Chondrocyte (in vitro differentiated cells): ENCODE measurements at regions not wholly inside any gene's neighbourhood (a gene's known extent, or its start where the extent isn't known, plus 50 kb on each side); places are given as distances from the start of the nearest gene placed in this dataset.

Source experiments
- DNase-seq: peaks from one replicate; pipeline ENCODE4 v3.0.0; 2021; ENCODE audit warnings: mixed read lengths, low spot score
- H3K27ac Mint-ChIP-seq: one replicate; pipeline ENCODE4 v1.8.0; 2021; ENCODE audit warnings: mild to moderate bottlenecking, moderate library complexity, mixed read lengths; ENCODE audit not compliant: unreplicated experiment
- H3K27me3 Mint-ChIP-seq: 2 replicates; pipeline ENCODE4 v1.8.0; 2021; ENCODE audit warnings: low read depth, mixed read lengths
- H3K36me3 Mint-ChIP-seq: 2 replicates; pipeline ENCODE4 v1.8.0; 2021; ENCODE audit warnings: low read depth, mixed read lengths
- H3K4me1 Mint-ChIP-seq: 2 replicates; pipeline ENCODE4 v1.8.0; 2021; ENCODE audit warnings: low read depth, mild to moderate bottlenecking, mixed read lengths
- H3K4me3 Mint-ChIP-seq: one replicate; pipeline ENCODE4 v1.8.0; 2021; ENCODE audit warnings: mild to moderate bottlenecking, moderate library complexity, mixed read lengths; ENCODE audit not compliant: unreplicated experiment
- H3K9me3 Mint-ChIP-seq: 2 replicates; pipeline ENCODE4 v1.8.0; 2021; ENCODE audit warnings: low read depth, mixed read lengths
- TF ChIP-seq, protein P1 (sequence below): fragments of 200-600 bp; sonication (generic); IDR thresholded peaks from 2 replicates; pipeline ENCODE4 v1.5.0; 2021; ENCODE audit warnings: antibody characterized with exemption, mild to moderate bottlenecking, moderate library complexity

DNA sequence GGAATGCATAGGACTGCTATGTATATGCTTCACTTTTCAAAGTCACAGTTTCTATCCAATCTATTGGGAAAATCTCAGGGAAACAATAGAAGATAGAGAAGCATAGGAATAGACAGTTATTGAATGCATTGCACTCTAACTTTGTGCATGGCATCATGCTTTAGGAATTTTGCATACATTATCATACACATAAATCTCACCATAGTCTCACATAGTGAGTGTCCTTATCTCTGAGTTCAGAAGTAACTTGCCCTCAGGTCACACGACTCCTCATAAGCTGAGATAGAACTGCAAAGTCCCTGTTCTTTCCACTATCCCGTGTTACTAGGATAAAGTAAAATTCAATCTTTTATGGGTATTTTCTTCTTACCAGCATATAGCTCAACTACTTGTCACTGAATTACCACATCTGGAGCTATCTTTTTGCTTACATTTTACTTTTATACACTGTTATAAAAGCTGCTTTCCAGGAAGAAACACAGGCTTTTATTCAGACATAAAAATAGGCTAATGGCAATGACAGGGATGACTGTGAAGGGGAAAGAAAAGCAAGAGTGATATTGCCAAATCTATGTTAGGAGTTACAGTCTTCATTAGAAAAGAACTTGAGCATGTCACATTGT, 666.9 kb downstream of the XIRP2 start:
- no peaks in the 10 kb centered on the region for H3K4me1 Mint-ChIP-seq
- H3K9me3 Mint-ChIP-seq: peaks cover 12% of the 10 kb centered on the region
- no peak for DNase-seq
- no peaks in the 10 kb centered on the region for H3K27me3 Mint-ChIP-seq
- TF ChIP-seq, protein P1, sequence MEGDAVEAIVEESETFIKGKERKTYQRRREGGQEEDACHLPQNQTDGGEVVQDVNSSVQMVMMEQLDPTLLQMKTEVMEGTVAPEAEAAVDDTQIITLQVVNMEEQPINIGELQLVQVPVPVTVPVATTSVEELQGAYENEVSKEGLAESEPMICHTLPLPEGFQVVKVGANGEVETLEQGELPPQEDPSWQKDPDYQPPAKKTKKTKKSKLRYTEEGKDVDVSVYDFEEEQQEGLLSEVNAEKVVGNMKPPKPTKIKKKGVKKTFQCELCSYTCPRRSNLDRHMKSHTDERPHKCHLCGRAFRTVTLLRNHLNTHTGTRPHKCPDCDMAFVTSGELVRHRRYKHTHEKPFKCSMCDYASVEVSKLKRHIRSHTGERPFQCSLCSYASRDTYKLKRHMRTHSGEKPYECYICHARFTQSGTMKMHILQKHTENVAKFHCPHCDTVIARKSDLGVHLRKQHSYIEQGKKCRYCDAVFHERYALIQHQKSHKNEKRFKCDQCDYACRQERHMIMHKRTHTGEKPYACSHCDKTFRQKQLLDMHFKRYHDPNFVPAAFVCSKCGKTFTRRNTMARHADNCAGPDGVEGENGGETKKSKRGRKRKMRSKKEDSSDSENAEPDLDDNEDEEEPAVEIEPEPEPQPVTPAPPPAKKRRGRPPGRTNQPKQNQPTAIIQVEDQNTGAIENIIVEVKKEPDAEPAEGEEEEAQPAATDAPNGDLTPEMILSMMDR: no peak
- H3K4me3 Mint-ChIP-seq: no peak overlapping the region
- H3K27ac Mint-ChIP-seq: no peak overlapping the region
- peaks cover 3% of the 10 kb centered on the region for H3K36me3 Mint-ChIP-seq

DNA sequence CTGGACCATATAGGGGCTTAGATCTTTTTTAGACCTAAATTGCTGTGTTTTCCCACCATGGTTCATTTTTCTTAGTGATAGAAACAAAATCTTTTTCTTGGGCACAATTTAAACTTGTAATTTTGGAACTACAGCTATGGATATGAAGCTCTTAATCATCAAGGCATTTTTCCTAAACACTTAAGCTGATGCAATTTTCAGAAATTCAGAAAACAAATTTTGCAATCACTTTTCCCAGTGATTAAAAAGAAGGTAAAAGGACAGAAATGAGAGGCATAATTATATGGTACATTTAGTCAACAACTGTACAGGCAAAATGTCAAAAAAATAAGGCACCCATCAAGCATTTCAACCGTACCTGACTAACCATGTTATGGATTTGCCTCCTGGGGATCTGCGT, 665.4 kb downstream of the XIRP2 start:
- Mint-ChIP-seq H3K4me3 (no peak overlapping the region), H3K27ac (no peak overlapping the region), H3K27me3 (no peaks in the 10 kb centered on the region), H3K4me1 (no peaks in the 10 kb centered on the region), H3K9me3 (peaks cover 8% of the 10 kb centered on the region), H3K36me3 (peaks cover 3% of the 10 kb centered on the region)
- TF ChIP-seq, protein P1: no peak
- no peak for DNase-seq

DNA sequence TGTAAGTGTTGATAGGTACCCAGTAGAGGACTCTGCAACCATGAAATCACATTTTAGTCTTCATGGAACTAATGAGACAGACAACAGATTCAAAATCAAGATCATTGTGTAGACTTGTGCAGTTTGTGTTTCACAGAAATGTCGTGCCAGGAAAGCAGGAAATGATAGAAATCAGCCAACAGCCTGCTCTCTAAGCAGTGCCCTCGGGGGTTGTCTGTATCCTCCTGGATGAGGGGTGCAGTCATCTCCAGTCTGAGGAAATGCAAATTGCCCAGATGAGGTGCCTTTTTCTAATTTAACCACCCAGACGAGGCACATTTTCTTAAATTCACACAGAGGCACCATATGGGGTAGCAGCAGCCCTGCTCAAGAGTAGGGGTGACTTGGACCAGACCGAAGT, 663.1 kb downstream of the XIRP2 start:
- Mint-ChIP-seq H3K27ac (no peak overlapping the region), H3K36me3 (no peaks in the 10 kb centered on the region), H3K9me3 (no peaks in the 10 kb centered on the region), H3K4me3 (no peak overlapping the region), H3K4me1 (no peaks in the 10 kb centered on the region), H3K27me3 (no peaks in the 10 kb centered on the region)
- TF ChIP-seq, protein P1: no peak
- no peak for DNase-seq

DNA sequence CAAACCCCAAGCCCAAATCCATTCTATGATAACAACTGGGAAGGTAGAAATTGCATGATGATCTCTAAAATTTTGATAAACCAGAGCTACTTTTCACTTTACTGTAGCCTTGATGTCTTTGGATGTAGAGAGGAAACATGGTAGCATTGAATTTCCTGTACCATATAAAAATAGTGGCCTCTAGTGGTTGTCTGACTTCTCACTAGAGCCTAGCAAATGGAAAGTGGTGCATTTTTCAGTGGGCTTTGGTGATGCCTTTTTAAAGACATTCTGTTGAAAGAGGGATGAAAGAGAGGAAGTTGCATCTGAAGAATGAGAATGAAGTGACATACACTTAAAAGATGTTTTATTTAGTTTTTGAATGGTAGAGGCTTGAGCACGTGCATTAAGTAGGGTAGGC, 662.2 kb downstream of the XIRP2 start:
- DNase-seq: no peak
- H3K36me3 Mint-ChIP-seq: no peaks in the 10 kb centered on the region
- no peaks in the 10 kb centered on the region for H3K27me3 Mint-ChIP-seq
- TF ChIP-seq, protein P1: peak; percentile 77
- no peak overlapping the region for H3K27ac Mint-ChIP-seq
- no peaks in the 10 kb centered on the region for H3K4me1 Mint-ChIP-seq
- H3K9me3 Mint-ChIP-seq: no peaks in the 10 kb centered on the region
- no peak overlapping the region for H3K4me3 Mint-ChIP-seq

DNA sequence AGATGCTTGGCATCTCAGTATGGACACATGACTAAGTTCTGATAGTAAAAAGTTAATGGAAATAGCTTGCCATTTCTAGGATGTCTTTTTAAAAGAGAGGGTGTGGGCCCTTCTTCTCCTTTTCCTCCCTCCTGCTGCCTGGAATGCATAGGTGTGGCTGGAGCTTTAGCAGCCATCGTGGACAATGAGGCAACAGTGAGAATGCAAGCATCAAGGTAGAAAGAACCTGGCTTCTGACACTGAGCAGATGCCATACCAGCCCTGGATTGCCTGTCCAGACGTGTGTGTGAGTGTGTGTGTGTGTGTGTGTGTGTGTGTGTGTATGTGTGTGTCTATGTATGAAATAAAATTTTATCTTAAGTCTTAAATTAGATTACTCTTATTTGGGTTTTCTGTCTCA, 660.1 kb downstream of the XIRP2 start:
- TF ChIP-seq, protein P1: no peak
- H3K9me3 Mint-ChIP-seq: no peaks in the 10 kb centered on the region
- H3K36me3 Mint-ChIP-seq: no peaks in the 10 kb centered on the region
- no peaks in the 10 kb centered on the region for H3K4me1 Mint-ChIP-seq
- H3K4me3 Mint-ChIP-seq: no peak overlapping the region
- H3K27ac Mint-ChIP-seq: no peak overlapping the region
- no peaks in the 10 kb centered on the region for H3K27me3 Mint-ChIP-seq
- no peak for DNase-seq
